ENCODE measurements at regions not wholly inside any gene's neighbourhood (a gene's known extent, or its start where the extent isn't known, plus 50 kb on each side); places are given as distances from the start of the nearest gene placed in this dataset.
A peak's percentile ranks its signal among the peaks of the same experiment; 100 is the strongest.

DNA sequence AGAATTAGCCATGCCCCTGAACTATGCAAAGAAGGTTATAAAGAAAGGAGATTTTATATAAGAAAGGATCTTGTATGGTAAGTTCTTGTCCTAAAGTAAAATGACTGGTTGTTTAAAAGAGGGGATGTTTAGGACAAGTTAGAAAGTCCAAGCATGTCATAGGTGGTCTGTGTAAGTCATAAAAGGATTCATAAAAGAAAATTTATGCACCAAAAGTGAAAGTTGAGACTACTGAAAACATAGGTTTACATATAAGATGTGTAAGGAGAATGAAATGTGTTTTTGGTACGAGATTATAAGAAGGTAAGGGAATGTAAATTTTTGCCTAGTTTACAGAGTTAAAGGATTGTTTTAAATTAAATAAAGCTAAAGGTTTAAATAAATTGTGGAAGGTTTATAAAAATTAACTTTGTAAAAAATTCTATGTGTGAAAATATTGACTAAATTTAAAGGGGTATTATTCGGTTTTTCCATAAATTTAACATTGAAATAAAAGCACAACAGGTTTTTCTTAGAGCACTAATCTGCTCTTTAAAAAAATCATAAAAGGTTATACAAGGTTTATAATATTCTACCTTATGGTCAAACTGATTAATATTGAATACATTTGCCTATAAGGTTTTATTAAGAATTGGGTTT lies 93.6 kb upstream of the UST start:
- DNase-seq (ENCODE audit: low spot score), result no peak

DNA sequence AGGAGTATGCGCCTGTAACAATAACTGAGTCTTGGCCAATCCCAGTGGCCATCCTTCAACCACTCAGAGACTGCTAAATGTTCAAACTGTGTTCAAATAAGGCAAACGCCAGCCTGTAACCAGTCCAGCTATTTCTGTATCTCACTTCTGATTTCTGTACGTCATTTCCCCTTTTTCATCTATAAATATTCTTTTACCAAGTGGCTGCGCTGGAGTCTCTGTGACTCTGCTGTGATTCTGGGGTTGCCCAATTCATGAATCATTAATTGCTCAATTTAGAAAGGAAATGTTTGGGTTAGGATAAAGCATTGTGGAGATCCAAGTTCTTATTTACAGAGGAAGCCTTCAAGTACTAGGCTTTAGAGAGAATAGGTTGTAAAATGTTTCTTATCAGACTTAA lies 89.8 kb upstream of the UST start:
- peak; percentile 45 for DNase-seq (ENCODE audit: low spot score)

DNA sequence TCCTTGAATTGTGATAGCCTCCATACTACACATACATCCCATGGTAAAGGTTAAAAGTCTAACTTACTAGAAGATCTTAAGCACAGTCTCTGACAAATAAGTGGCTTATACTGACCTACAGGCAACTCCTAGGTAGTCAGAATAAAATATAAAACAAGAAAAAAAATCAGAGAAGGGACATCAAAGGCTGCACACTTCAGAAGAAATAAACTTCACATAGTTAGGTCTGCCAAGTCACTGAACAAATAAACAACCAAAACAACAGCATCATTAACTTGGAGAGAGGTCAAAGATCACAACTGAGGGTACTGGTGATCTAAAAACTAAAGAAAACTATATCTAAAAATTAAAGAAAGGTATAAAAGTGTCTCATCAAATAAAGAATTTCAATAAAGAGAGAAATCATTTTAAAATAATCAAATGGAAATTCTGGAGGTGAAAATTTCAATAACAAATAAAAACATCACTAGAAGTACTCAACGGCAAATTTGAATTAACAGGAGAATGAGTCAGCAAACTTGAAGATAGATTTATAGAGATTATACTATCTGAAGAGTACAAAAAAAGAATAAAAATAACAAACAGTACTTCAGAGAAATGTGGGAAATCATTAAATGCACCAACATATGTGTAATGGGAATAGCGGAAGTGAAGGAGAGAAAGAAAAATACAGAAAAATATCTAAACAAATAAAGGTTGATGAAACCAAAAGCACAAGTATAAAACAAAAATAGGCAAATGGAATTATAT lies 88.0 kb upstream of the UST start:
- no peak for DNase-seq (ENCODE audit: low spot score)

DNA sequence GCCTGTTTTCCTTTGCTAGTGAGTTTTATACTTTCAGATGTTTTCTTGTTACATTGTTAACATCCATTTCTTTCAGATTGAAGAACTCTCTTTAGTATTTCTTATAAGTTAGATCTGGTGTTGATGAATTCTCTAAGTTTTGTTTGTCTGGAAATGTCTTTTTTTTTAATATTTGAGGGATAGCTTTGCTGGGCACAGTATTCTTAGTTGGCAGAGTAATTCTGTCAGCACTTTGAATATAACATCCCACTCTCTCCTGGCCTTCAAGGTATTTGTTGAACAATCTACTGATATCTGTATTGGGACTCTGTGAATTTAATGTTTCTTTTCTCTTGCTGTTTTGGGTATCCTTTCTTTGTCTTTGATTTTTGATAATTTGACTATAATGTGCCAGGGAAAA lies 79.4 kb upstream of the UST start:
- DNase-seq (ENCODE audit: low spot score), result no peak

DNA sequence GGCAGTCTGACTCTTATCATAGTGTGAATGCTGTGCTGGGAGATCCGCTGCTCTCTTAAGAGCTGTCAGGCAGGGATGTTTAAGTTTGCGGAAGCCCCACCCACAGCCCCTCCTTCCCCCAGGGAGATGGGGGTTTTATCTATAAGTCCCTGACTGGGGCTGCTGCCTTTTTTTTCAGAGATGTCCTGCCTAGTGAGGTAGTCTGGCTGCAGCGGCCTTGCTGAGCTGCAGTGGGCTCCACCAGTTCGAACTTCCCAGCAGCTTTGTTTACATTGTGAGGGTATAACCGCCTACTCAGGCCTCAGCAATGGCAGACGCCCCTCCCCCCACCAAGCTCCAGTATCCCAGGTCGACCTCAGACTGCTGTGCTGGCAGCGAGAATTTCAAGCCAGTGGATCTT lies 75.7 kb upstream of the UST start:
- DNase-seq (ENCODE audit: low spot score), result no peak

DNA sequence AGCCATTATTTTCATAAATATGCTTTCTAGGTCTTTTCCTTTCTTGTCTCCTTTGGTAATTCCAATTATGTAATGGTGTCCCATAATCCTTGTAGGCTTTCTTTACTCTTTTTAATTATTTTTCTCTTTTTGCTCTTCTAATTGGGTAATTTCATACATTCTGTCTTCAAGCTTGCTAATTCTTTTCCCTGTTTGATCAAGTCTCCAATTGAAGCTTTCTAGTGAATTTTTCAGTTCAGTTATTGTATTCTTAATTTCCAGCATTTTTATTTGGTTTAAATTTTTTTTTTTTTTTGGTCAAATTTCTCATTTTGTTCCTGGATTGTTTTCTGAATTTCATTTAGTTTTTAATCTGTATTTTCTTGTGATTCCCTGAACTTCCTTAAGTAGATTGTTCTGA lies 74.9 kb upstream of the UST start:
- DNase-seq (ENCODE audit: low spot score), result no peak

DNA sequence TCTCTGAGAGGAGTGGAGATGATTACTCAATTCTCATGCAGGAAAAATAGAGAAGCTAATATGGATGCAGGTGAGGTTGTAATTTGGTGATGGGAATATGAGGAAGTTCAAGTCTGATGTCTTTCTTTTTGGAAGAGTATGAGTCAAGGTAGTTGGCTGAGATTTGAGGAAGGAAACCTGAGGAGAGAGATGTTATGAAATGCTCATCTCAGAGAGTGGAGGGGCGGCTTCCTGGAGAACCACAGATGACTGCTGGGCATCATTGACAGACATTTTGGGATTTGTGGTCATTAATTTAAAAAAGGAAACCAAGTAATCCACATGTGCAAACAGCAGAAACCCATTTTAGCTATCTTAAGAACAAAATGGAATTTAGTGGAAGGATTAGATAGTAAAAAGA lies 72.5 kb upstream of the UST start:
- DNase-seq (ENCODE audit: low spot score), result no peak

DNA sequence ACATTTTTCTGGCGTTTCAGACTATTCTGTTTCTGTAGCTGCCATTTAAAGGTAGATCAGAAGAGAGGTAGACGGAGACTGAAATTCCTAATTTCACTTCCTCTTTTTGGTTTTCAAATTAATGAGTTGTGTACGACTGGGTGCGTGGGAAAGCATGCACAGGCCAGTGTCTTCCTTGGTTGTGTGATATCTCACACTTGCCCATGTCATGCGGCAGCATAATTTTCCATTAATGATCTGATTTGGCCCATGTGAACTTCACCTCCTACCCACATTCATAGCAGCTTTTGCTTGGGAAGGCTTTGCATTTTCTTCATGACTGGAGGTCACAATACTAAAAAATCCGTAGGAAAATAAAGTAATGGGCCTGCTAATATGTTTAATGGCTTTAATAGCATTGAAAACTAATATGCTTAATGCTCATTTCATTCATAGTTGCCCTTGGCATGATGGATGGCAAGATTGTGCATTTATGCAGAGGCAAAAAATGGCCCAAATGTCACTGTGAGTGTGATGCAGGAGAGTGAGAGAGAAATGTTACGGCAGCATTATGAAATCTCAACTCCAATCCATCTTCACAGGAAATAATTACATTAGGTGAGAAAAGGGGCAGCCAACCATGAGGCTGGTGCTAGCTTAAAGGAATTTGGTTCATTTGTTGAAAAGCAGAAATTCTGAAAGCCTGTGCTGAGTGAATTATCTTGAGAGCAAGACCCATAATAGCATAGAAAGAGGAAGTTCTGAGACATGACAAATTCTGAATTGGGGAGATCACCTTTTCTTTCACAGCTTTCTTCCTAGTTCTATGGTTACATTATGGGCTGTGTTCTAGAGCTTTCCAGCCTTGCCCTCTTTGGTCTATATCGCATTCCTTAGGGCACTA lies 69.0 kb upstream of the UST start:
- no peak for DNase-seq (ENCODE audit: low spot score)

DNA sequence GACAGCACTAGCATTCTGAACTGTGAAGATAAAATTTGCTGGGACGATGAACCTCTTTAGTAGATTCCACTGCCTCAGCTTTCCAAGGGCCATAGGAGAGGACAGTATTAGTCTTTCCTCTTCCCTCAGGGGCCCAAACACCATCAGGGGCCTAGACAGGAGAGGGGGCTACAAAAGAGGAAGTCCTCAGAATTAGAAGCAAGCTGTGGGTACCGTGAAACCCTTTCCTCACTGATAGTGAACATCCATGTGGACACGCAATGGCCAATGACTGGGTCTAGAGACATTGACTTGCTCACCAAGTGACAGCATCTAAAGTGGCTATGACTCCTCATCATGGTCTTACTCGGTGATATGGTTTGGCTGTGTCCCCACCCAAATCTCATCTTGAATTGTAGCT lies 68.1 kb upstream of the UST start:
- no peak for DNase-seq (ENCODE audit: low spot score)

DNA sequence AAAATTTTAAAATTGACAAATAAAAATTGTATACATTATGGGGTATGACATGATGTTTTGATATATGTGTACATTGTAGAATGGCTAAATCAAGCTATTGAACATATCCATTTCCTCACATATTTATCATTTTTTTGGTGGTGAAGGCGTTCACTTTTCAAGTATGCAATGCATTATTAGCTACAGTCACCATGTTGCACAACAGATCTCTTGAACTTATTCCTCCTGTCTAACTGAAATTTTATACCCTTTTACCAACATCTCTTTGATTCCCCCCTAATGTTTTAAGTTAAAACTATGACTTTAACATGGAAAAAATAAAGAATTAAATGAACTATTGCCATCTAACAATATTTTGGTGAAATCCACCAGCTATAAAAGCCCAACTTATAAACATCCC lies 65.2 kb upstream of the UST start:
- no peak for DNase-seq (ENCODE audit: low spot score)

DNA sequence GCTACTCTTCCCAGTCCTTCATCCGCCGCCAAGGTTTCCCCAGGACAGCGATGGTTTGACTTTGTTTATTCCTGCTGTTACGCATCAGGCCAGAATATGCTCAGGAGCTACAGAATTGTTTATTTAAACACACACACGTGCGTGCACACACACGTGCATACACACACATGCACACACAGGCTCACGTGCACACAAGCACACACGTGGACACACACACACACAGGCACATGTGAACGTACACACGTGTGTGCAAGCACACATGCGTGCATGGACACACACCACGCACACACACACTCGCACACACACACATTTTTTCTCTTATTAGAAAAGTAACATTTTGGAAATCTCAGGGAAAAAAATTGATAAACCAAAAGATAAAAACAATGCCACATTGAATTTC lies 64.6 kb upstream of the UST start:
- no peak for DNase-seq (ENCODE audit: low spot score)

DNA sequence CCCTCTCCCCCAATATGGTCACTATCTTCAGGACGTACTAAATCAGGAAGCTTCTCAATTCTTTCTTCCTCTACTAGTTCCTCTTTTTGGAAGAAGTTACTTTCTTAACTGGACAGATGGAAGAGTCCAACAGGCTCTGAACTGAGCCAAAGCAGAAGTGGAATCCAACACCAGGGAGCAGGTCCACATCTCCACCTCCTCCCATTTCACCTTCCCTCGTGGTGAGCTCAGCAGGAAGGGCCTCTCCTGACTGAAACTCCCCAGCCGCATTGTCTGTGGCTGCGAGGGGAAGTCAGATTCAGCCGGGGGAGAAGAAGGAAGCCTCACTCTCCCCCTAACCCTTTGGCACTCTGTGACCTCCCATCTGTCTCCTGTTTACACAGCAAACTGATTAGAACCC lies 63.8 kb upstream of the UST start:
- DNase-seq (ENCODE audit: low spot score), result no peak

DNA sequence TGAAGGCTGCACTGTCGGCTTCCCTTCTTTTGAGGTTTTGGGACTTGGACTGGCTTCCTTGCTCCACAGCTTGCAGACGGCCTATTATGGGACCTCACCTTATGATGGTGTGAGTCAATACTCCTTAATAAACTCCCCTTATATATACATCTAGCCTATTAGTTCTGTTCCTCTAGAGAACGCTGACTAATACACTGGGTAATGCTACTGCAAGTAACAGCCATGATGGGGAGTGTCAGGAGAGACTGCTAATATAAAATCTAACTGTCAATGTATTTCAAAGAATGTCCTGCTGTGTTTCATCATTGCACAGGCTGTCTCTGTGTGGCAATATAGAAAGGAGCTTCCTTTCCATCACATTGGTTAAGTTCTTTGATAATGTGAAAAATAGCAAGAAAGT lies 57.7 kb upstream of the UST start:
- no peak for DNase-seq (ENCODE audit: low spot score)

DNA sequence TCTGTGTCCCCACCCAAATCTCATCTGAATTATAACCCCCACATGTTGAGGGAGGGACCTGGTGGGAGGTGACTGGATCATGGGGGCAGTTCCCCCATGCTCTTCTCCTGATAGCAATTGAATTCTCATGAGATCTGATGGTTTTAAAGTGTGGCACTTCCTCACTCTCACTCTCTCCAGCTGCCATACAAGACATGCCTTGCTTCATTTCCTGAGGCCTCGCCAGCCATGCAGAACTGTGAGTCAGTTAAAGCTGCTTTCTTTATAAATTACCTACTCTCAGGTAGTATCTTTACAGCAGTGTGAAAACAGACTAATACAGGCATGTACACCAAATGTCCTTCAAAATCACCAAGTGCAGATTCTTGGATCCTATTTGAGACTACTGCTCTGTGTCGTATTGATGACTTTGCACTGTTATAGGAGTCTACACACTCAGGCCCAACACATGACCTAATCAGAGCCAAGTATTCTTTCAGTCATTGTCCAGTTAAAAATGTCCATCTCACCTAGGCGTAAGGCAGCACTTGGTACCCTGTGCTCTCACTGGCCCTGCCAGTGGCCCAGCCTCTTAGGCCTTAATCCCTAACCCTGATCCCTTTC lies 52.8 kb upstream of the UST start:
- DNase-seq (ENCODE audit: low spot score), result no peak
